H1 (cell line): ENCODE measurements at regions not wholly inside any gene's neighbourhood (a gene's known extent, or its start where the extent isn't known, plus 50 kb on each side); places are given as distances from the start of the nearest gene placed in this dataset.

ENCODE experiments used
- CTCF ChIA-PET: fragments of 300-600 bp; sonication (Branson Sonifier 250); formaldehyde crosslinking; loops from one replicate; lab custom pipeline; 2021; ENCODE audit not compliant: partially characterized antibody; lab: Charles Lee
- POLR2A ChIA-PET: fragments of 300-600 bp; sonication (Branson Sonifier 250); formaldehyde crosslinking; loops from one replicate; lab custom pipeline; 2021; ENCODE audit warnings: inconsistent platforms; ENCODE audit not compliant: partially characterized antibody; lab: Charles Lee
- DNase-seq, 2 experiments: peaks; one replicate each; pipeline versions ENCODE4 v3.0.0 to v3.0.0-alpha.2; 2010 to 2022; ENCODE audit warnings: low spot score in 2 of 2, low read depth in 1 of 2, mixed read lengths in 1 of 2
- FAIRE-seq: peaks from 2 replicates; lab custom pipeline; 2011; peaks lifted over from hg19 to GRCh38; lab: Jason Lieb, UNC
- H2AFZ ChIP-seq: 2 replicates; pipeline ENCODE4 v1.8.1; 2012; ENCODE audit warnings: low read length, inconsistent platforms
- H2AK5ac ChIP-seq: 2 replicates; pipeline ENCODE4 v1.6.1; 2013; ENCODE audit warnings: low read depth, low read length
- H2BK120ac ChIP-seq: replicated peaks from 2 replicates; pipeline ENCODE3; 2013; ENCODE audit warnings: low read depth, low read length, inconsistent platforms
- H2BK12ac ChIP-seq: 2 replicates; pipeline ENCODE4 v1.6.1; 2013; ENCODE audit warnings: low read depth, low read length
- H2BK15ac ChIP-seq: 2 replicates; pipeline ENCODE4 v1.6.1; 2013; ENCODE audit warnings: low read length
- H2BK20ac ChIP-seq: 2 replicates; pipeline ENCODE4 v1.6.1; 2013; ENCODE audit warnings: low read length
- H2BK5ac ChIP-seq: 2 replicates; pipeline ENCODE4 v1.6.1; 2013; ENCODE audit warnings: low read depth, low read length
- H3K14ac ChIP-seq: 2 replicates; pipeline ENCODE4 v1.6.1; 2013; ENCODE audit warnings: inconsistent platforms; ENCODE audit not compliant: insufficient read length
- H3K18ac ChIP-seq: 2 replicates; pipeline ENCODE4 v1.6.1; 2013; ENCODE audit warnings: low read length; ENCODE audit errors: extremely low read depth
- H3K23ac ChIP-seq: 2 replicates; pipeline ENCODE4 v1.6.1; 2013; ENCODE audit warnings: inconsistent platforms; ENCODE audit not compliant: insufficient read length
- H3K23me2 ChIP-seq: 2 replicates; pipeline ENCODE4 v1.6.1; 2013; ENCODE audit warnings: low read depth, low read length
- H3K27ac ChIP-seq: 2 replicates; pipeline ENCODE4 v1.6.1; 2011; ENCODE audit warnings: low read depth, low read length, inconsistent platforms
- H3K27me3 ChIP-seq, 4 experiments: replicated peaks in 1 of 4; 1 replicate in 1 of 4; 2 replicates in 3 of 4; pipeline versions ENCODE4 v1.6.1 to v1.8.1; 2011 to 2013; ENCODE audit warnings: low read length in 3 of 4, mild to moderate bottlenecking in 3 of 4, inconsistent platforms in 2 of 4, mixed read lengths in 2 of 4, moderate library complexity in 1 of 4; ENCODE audit not compliant: control insufficient read depth in 3 of 4, insufficient read depth in 3 of 4; ENCODE audit errors: extremely low read depth in 1 of 4
- H3K36me3 ChIP-seq, 4 experiments: 2 replicates each; pipeline versions ENCODE4 v1.6.1 to v1.8.1; 2011 to 2013; ENCODE audit warnings: mild to moderate bottlenecking in 4 of 4, low read length in 3 of 4, moderate library complexity in 2 of 4, control low read depth in 1 of 4, inconsistent platforms in 1 of 4; ENCODE audit not compliant: insufficient read depth in 4 of 4, control insufficient read depth in 2 of 4
- H3K4ac ChIP-seq: replicated peaks from 2 replicates; pipeline ENCODE3; 2013; ENCODE audit warnings: low read length, low read depth, mixed read lengths, inconsistent platforms; ENCODE audit not compliant: insufficient read length
- H3K4me1 ChIP-seq, 4 experiments: replicated peaks in 1 of 4; 1 replicate in 1 of 4; 2 replicates in 3 of 4; pipeline versions ENCODE4 v1.6.1 to v1.8.1; 2011 to 2013; ENCODE audit warnings: low read length in 3 of 4, inconsistent platforms in 2 of 4, mixed read lengths in 1 of 4; ENCODE audit not compliant: insufficient read depth in 4 of 4, control insufficient read depth in 3 of 4
- H3K4me2 ChIP-seq, 2 experiments: 2 replicates each; pipeline versions ENCODE4 v1.6.1 to v1.8.1; 2011 to 2013; ENCODE audit warnings: low read depth in 2 of 2, low read length in 2 of 2, control low read depth in 1 of 2, inconsistent platforms in 1 of 2, mild to moderate bottlenecking in 1 of 2; ENCODE audit not compliant: insufficient read depth in 1 of 2
- H3K4me3 ChIP-seq, 4 experiments: fragments of 200-600, 300-600 bp in 1 of 4; sonication (generic), shearing (Covaris generic), sonication (Bioruptor Twin) in 1 of 4; 2 replicates each; pipeline versions ENCODE4 v1.5.1 to v1.8.1; 2011 to 2016; ENCODE audit warnings: low read length in 4 of 4, low read depth in 3 of 4, control low read depth in 2 of 4, inconsistent platforms in 2 of 4, mild to moderate bottlenecking in 2 of 4, mixed read lengths in 1 of 4, moderate library complexity in 1 of 4; ENCODE audit not compliant: insufficient read depth in 2 of 4; ENCODE audit errors: extremely low read depth in 1 of 4
- H3K56ac ChIP-seq: replicated peaks from 2 replicates; pipeline ENCODE3; 2013; ENCODE audit warnings: low read depth, mild to moderate bottlenecking, mixed read lengths, low read length, inconsistent platforms; ENCODE audit not compliant: insufficient read length
- H3K79me1 ChIP-seq: 2 replicates; pipeline ENCODE4 v1.6.1; 2013; ENCODE audit warnings: low read depth, low read length, control low read depth
- H3K79me2 ChIP-seq, 2 experiments: 2 replicates each; pipeline versions ENCODE4 v1.6.1 to v1.8.1; 2012 to 2013; ENCODE audit warnings: low read length in 2 of 2, mild to moderate bottlenecking in 2 of 2, inconsistent platforms in 1 of 2; ENCODE audit not compliant: insufficient read depth in 2 of 2, control insufficient read depth in 1 of 2
- H3K9ac ChIP-seq, 4 experiments: replicated peaks in 1 of 4; 1 replicate in 1 of 4; 2 replicates in 3 of 4; pipeline versions ENCODE4 v1.6.1 to v1.8.1; 2011 to 2013; ENCODE audit warnings: low read depth in 3 of 4, low read length in 3 of 4, control low read depth in 2 of 4, mild to moderate bottlenecking in 2 of 4, moderate library complexity in 2 of 4, inconsistent platforms in 1 of 4; ENCODE audit errors: extremely low read depth in 1 of 4
- H3K9me3 ChIP-seq, 2 experiments: 2 replicates each; pipeline versions ENCODE4 v1.6.1 to v1.8.1; 2012 to 2013; ENCODE audit warnings: mild to moderate bottlenecking in 2 of 2, moderate library complexity in 2 of 2, control low read depth in 1 of 2, inconsistent platforms in 1 of 2, low read depth in 1 of 2, low read length in 1 of 2, mixed read lengths in 1 of 2; ENCODE audit not compliant: insufficient read depth in 2 of 2
- H4K20me1 ChIP-seq, 2 experiments: replicated peaks in 1 of 2; 2 replicates each; pipeline versions ENCODE3 to v1.8.1; 2011 to 2013; ENCODE audit warnings: inconsistent platforms in 2 of 2, low read length in 2 of 2, mild to moderate bottlenecking in 1 of 2; ENCODE audit not compliant: insufficient read depth in 2 of 2, control insufficient read depth in 1 of 2
- H4K5ac ChIP-seq: 2 replicates; pipeline ENCODE4 v1.6.1; 2013; ENCODE audit warnings: low read length, low read depth, mixed read lengths, inconsistent platforms; ENCODE audit not compliant: insufficient read length
- H4K8ac ChIP-seq: 2 replicates; pipeline ENCODE4 v1.8.0; 2013; ENCODE audit warnings: mild to moderate bottlenecking, moderate library complexity, low read length, inconsistent platforms; ENCODE audit not compliant: insufficient read depth; ENCODE audit errors: extremely low read depth
- H4K91ac ChIP-seq: replicated peaks from 2 replicates; pipeline ENCODE3; 2013; ENCODE audit warnings: low read length, mixed read lengths, inconsistent platforms; ENCODE audit not compliant: insufficient read length
- ASH2L ChIP-seq: fragments of 200-600, 300-600 bp; sonication (generic); IDR thresholded peaks from one replicate; pipeline ENCODE4 v1.7.1; 2017; ENCODE audit warnings: low read length
- CHD1 ChIP-seq: IDR thresholded peaks from 2 replicates; pipeline ENCODE4 v1.6.1; 2012; ENCODE audit warnings: low read depth, low read length, improper control_type of control experiment
- CTBP2 ChIP-seq: IDR thresholded peaks from 2 replicates; pipeline ENCODE4 v1.7.0; 2011; ENCODE audit warnings: borderline replicate concordance, mild to moderate bottlenecking, moderate library complexity, mixed read lengths, low read length; ENCODE audit not compliant: insufficient read depth, insufficient read length
- EGR1 ChIP-seq: IDR thresholded peaks from 2 replicates; pipeline ENCODE4 v1.6.1; 2011; ENCODE audit warnings: low read depth, low read length, borderline replicate concordance
- FOSL1 ChIP-seq: IDR thresholded peaks from 2 replicates; pipeline ENCODE4 v1.6.1; 2011; ENCODE audit warnings: mild to moderate bottlenecking, low read depth, low read length, moderate library complexity; ENCODE audit not compliant: insufficient read depth
- GTF2F1 ChIP-seq: IDR thresholded peaks from 2 replicates; pipeline ENCODE4 v1.6.1; 2012; ENCODE audit warnings: low read depth, low read length, improper control_type of control experiment, borderline replicate concordance
- HDAC6 ChIP-seq: IDR thresholded peaks from one replicate; pipeline ENCODE4 v1.7.1; 2012; ENCODE audit warnings: low read depth, mild to moderate bottlenecking, inconsistent platforms, low read length, moderate library complexity
- JUND ChIP-seq: IDR thresholded peaks from 2 replicates; pipeline ENCODE4 v1.6.1; 2011; ENCODE audit warnings: mild to moderate bottlenecking, improper control_type of control experiment, low read length
- NRF1 ChIP-seq: IDR thresholded peaks from 2 replicates; pipeline ENCODE4 v1.6.1; 2011; ENCODE audit warnings: mild to moderate bottlenecking, low read depth, low read length, improper control_type of control experiment
- POLR2AphosphoS5 ChIP-seq: IDR thresholded peaks from 2 replicates; pipeline ENCODE4 v1.6.1; 2011; ENCODE audit warnings: low read depth, low read length
- RBBP5 ChIP-seq: IDR thresholded peaks from 2 replicates; pipeline ENCODE4 v1.7.1; 2012; ENCODE audit warnings: low read depth, mild to moderate bottlenecking, inconsistent platforms, low read length, moderate library complexity, borderline replicate concordance
- SIRT6 ChIP-seq: IDR thresholded peaks from one replicate; pipeline ENCODE4 v1.7.1; 2012; ENCODE audit warnings: low read length, inconsistent platforms
- SP1 ChIP-seq: IDR thresholded peaks from 2 replicates; pipeline ENCODE4 v1.6.1; 2011; ENCODE audit warnings: low read depth, low read length
- SP2 ChIP-seq: IDR thresholded peaks from 2 replicates; pipeline ENCODE4 v1.6.1; 2012; ENCODE audit warnings: mild to moderate bottlenecking, low read length, inconsistent platforms
- SRF ChIP-seq: IDR thresholded peaks from 2 replicates; pipeline ENCODE4 v1.6.1; 2011; ENCODE audit warnings: mild to moderate bottlenecking, low read depth, low read length, moderate library complexity
- TEAD4 ChIP-seq: IDR thresholded peaks from 2 replicates; pipeline ENCODE4 v1.6.1; 2012; ENCODE audit warnings: low read depth, low read length, inconsistent platforms, mixed read lengths
- TF ChIP-seq, protein P1 (sequence below): IDR thresholded peaks from 2 replicates; pipeline ENCODE4 v1.6.1; 2011; ENCODE audit warnings: low read length, improper control_type of control experiment

DNA sequence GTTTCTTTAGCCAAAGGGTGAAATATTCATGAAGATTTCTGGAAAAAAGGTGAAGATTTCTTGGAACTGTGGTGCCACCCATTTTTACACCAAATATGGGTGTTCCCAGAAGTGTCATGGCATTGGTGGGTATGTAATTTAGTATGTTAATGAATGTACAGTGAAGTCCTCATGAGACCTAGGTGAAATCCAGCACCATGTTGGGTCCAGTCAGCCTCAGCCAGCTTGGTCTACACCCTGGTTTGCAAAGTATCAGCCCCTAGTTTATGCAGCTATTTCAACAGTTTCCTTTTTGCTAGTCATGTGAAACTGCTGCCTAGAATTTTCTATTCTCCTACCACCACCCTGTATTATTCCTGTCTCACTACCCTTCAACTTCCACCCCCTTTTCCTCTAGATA lies 63.1 kb upstream of the CXADR start:
- no peaks in the 10 kb centered on the region for H3K23me2 ChIP-seq
- no peak overlapping the region for H3K9ac ChIP-seq
- H2BK12ac ChIP-seq = no peak overlapping the region
- DNase-seq (no peak), FAIRE-seq (no peak)
- H3K79me1 ChIP-seq = no peaks in the 10 kb centered on the region
- no peak overlapping the region for H4K91ac ChIP-seq
- H3K18ac ChIP-seq = no peak overlapping the region
- no peaks in the 10 kb centered on the region for H3K4me1 ChIP-seq
- no peak overlapping the region for H2BK120ac ChIP-seq
- H3K9me3 ChIP-seq = no peaks in the 10 kb centered on the region
- CTCF ChIA-PET = no interaction called here
- no peaks in the 10 kb centered on the region for H3K36me3 ChIP-seq
- TF ChIP-seq NRF1 (no peak), CTBP2 (no peak), TEAD4 (no peak), SRF (no peak), SP2 (no peak), EGR1 (no peak), ASH2L (no peak), FOSL1 (no peak), CHD1 (no peak), HDAC6 (no peak), JUND (no peak), POLR2AphosphoS5 (no peak), RBBP5 (no peak), SP1 (no peak), GTF2F1 (no peak), SIRT6 (no peak)
- TF ChIP-seq, protein P1, sequence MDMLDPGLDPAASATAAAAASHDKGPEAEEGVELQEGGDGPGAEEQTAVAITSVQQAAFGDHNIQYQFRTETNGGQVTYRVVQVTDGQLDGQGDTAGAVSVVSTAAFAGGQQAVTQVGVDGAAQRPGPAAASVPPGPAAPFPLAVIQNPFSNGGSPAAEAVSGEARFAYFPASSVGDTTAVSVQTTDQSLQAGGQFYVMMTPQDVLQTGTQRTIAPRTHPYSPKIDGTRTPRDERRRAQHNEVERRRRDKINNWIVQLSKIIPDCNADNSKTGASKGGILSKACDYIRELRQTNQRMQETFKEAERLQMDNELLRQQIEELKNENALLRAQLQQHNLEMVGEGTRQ = no peak
- H3K4ac ChIP-seq = no peak overlapping the region
- H4K20me1 ChIP-seq = no peaks in the 10 kb centered on the region
- H2BK15ac ChIP-seq = no peak overlapping the region
- H3K27ac ChIP-seq = no peak overlapping the region
- H4K8ac ChIP-seq = no peak overlapping the region
- no peaks in the 10 kb centered on the region for H3K27me3 ChIP-seq
- H3K79me2 ChIP-seq = no peaks in the 10 kb centered on the region
- POLR2A ChIA-PET = no interaction called here
- 0 out of 2 replicates have a peak overlapping the region, but pooled peaks have one; percentile 52 for H2AFZ ChIP-seq
- no peak overlapping the region for H2AK5ac ChIP-seq
- H3K4me2 ChIP-seq = no peak overlapping the region
- H3K56ac ChIP-seq = no peak overlapping the region
- no peak overlapping the region for H4K5ac ChIP-seq
- H2BK20ac ChIP-seq = no peak overlapping the region
- no peak overlapping the region for H2BK5ac ChIP-seq
- no peak overlapping the region for H3K23ac ChIP-seq
- H3K14ac ChIP-seq = no peak overlapping the region
- H3K4me3 ChIP-seq = no peak overlapping the region
